ENCODE measurements at regions not wholly inside any gene's neighbourhood (a gene's known extent, or its start where the extent isn't known, plus 50 kb on each side); places are given as distances from the start of the nearest gene placed in this dataset.

GRCh38 chr1:25043228-25043580, 113.1 kb upstream of the RUNX3 start:
- Histone ChIP-seq H3K4me3 (no peak overlapping the region), H3K27me3 (no peaks in the 10 kb centered on the region), H3K4me1 (no peaks in the 10 kb centered on the region), H3K9me3 (no peaks in the 10 kb centered on the region), H3K27ac (no peak overlapping the region), H3K36me3 (no peaks in the 10 kb centered on the region)
- intact Hi-C loops (cut with DNase I), result no loop called here
- FAIRE-seq (no peak), ATAC-seq (no peak), DNase-seq (peak in 1 of 6 donors; percentile 35)
- TF ChIP-seq CTCF (IDR thresholded peaks at IDR 0.05), result no peak
- WGBS, 2 donors, result 73 to 94% methylated on average over 7 to 8 of the region's 8 CpGs

GRCh38 chr1:25042331-25043227, 112.5 kb upstream of the RUNX3 start:
- DNase-seq (peak in 1 of 6 donors; percentile 28), ATAC-seq (no peak), FAIRE-seq (no peak)
- intact Hi-C loops (cut with DNase I), result no loop called here
- Histone ChIP-seq H3K4me3 (no peak overlapping the region), H3K9me3 (no peaks in the 10 kb centered on the region), H3K27me3 (no peaks in the 10 kb centered on the region), H3K4me1 (no peaks in the 10 kb centered on the region), H3K36me3 (no peaks in the 10 kb centered on the region), H3K27ac (no peak overlapping the region)
- TF ChIP-seq CTCF (IDR thresholded peaks at IDR 0.05), result no peak
- WGBS, 2 donors, result 62 to 66% methylated on average over 13 of the region's 13 CpGs

GRCh38 chr1:25041916-25042315, 111.8 kb upstream of the RUNX3 start:
- no peak overlapping the region for H3K4me3 ChIP-seq
- ATAC-seq (no peak), DNase-seq (peak in 2 of 6 donors; percentile 10 to 22), FAIRE-seq (no peak)
- H3K9me3 ChIP-seq, result no peaks in the 10 kb centered on the region
- H3K4me1 ChIP-seq, result no peaks in the 10 kb centered on the region
- WGBS, 2 donors, result 62 to 69% methylated on average over 4 of the region's 4 CpGs
- H3K27me3 ChIP-seq, result no peaks in the 10 kb centered on the region
- TF ChIP-seq CTCF (IDR thresholded peaks at IDR 0.05), result no peak
- no peaks in the 10 kb centered on the region for H3K36me3 ChIP-seq
- H3K27ac ChIP-seq, result no peak overlapping the region
- intact Hi-C loops (cut with DNase I), result no loop called here

- H3K27me3 ChIP-seq, result no peaks in the 10 kb centered on the region
- H3K27ac ChIP-seq, result no peak overlapping the region
- H3K4me3 ChIP-seq, result no peak overlapping the region
- FAIRE-seq, result no peak
- DNase-seq, result peak; percentile 68 to 88 (median 76)
- intact Hi-C loops (cut with DNase I), result no loop called here
- no peak for TF ChIP-seq CTCF (IDR thresholded peaks at IDR 0.05)
- 42 to 46% methylated on average over 11 of the region's 11 CpGs for WGBS, 2 donors
- no peaks in the 10 kb centered on the region for H3K4me1 ChIP-seq
- no peaks in the 10 kb centered on the region for H3K9me3 ChIP-seq
- ATAC-seq, result peak; percentile 80 to 90 (median 86)
- H3K36me3 ChIP-seq, result no peaks in the 10 kb centered on the region
Observed at GRCh38 chr1:25040122-25040685, 110.1 kb upstream of the RUNX3 start.

GRCh38 chr1:25039229-25039628, 109.2 kb upstream of the RUNX3 start:
- no peak overlapping the region for H3K4me3 ChIP-seq
- no peaks in the 10 kb centered on the region for H3K27me3 ChIP-seq
- TF ChIP-seq CTCF (IDR thresholded peaks at IDR 0.05), result no peak
- FAIRE-seq (no peak), ATAC-seq (no peak), DNase-seq (peak in 2 of 6 donors; percentile 11 to 25)
- H3K36me3 ChIP-seq, result no peaks in the 10 kb centered on the region
- H3K27ac ChIP-seq, result no peak overlapping the region
- intact Hi-C loops (cut with DNase I), result no loop called here
- H3K4me1 ChIP-seq, result no peaks in the 10 kb centered on the region
- no peaks in the 10 kb centered on the region for H3K9me3 ChIP-seq
- WGBS, 2 donors, result 54 to 66% methylated on average over 8 of the region's 8 CpGs

Measured in pancreas (tissue), 10 donors.